GM18517 (cell line): ENCODE measurements at regions not wholly inside any gene's neighbourhood (a gene's known extent, or its start where the extent isn't known, plus 50 kb on each side); places are given as distances from the start of the nearest gene placed in this dataset.

Experiments
- ATAC-seq: cut with Tn5 transposase; IDR thresholded peaks from one replicate; pipeline ENCODE4 v1.9.1; 2021; ENCODE audit warnings: mild to moderate bottlenecking, moderate library complexity; ENCODE audit not compliant: unreplicated experiment

DNA sequence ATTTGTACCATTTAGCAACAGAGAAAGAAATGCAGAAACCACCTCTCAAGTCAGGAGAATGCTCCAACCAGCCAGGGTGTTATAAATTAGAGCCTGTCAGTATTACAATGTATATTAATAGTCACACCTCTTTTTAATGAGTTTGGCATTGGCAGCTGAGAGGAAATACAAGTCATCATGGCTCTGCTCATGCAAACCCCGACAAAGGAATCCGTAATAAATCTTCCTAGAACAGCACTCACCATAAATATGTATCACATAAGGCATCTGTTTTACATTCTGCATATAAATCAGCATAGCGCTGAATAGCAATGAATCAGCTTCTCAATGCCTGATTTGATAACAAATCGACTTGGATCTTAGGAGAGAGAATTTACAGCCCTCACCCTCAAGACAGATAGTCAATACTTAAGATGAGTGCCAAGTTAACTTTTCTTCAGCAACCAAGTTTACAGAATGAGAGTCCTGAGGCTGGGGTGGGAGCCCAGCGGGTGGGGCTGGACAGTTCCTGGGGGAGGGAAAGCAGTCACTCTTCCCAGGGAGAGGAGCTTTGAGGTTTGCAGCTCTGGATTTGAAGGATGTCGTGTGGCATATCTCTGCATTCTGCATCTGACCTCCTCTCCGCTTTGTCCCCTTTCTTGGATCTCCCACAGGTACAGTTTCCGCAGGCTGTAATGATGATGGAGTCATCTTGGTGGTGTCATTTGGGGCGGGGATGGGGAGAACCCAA lies 1034.4 kb upstream of the NR2F2 start:
- no peak for ATAC-seq

DNA sequence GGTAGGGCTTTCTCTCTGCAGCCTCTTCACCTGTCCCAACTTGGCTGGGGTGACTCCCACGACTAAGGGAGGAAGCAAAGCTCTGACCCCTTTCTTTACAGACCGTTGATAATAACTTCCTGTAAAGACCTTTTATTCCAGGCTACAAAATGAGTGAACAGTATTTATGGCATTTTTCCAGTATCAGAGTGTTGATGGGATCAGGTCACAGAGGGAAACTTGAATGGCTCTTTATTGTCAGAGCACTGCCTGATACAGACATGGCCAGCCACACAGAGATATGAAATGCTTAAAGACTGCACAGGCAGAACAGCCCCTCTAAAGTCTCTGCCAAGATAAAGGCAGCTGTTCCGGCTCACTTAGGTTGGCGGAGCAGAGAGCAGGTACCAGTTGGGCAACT lies 1033.9 kb upstream of the NR2F2 start:
- ATAC-seq: no peak

DNA sequence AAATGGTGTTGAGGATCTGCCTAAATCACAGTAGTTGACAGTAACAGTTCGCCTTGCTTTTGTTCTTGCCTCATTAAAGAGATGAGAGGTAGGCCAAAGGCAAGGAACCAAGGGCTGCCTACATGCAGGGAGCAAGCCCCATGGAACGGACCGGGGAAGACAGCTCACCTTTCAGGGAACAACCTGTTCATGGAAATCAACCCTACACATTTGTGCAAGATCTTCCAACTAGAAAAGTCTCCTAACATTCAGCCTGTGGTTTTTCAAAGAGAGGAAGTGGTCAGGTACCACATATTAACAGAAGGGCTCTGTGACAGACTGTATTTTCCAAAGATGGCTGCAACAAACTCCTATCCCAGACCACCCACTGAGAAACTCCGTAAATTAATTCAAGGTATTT lies 1031.8 kb upstream of the NR2F2 start:
- no peak for ATAC-seq

DNA sequence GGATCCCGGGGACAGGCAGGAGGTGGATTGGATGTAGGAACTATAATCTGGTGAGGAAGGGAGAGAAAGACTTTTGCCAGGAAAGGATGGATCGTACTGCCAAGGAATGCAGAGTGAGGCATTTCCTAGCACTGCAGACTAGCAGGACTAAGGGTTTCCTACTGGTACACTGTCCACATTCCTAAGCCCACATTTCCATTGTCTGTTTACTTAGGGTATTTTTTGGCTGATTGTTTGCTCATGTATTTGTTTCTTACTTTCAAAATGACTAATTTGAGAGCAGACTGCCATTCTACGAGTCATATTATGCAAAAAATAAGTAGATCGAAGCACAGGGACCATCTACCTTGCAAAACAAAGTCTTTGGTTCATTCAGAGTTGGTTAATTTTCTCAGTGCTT lies 1029.5 kb upstream of the NR2F2 start:
- ATAC-seq: no peak

DNA sequence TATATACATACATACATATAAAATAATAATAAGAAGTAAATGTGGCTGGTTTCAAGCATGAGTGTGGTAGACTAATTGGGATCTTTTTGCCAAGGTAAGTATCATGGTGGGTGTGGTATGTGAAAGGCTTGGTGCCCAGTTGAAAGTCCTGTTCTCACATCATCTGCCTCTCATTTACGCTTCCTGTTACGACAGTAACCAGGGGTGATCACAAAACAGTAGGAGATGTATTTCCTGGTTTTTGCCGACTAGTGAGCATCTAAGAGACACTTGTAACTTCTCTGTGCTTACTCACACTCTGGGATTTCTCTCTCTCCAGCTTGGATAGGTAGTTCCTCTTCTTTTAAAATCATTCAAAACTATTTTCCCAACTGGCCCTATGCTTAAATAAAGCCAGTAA lies 1028.3 kb upstream of the NR2F2 start:
- no peak for ATAC-seq

DNA sequence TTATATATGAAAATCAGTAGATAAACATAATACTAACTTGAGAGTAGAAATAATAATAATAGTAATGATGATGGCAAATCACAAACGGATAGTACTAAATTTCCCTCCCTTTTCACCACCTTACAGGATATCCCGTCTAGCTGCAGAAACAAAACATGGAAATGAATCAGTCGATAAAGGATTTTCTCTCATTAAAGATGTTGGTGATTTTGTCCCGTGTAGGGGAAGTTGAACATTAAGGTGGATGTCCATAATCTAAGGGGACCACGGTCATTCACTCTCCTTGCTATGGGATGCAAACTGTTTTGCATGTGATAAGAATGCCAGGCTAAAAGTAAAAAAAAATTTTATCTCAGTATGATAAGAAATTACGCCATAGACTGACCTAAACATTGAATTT lies 1027.7 kb upstream of the NR2F2 start:
- ATAC-seq: no peak

DNA sequence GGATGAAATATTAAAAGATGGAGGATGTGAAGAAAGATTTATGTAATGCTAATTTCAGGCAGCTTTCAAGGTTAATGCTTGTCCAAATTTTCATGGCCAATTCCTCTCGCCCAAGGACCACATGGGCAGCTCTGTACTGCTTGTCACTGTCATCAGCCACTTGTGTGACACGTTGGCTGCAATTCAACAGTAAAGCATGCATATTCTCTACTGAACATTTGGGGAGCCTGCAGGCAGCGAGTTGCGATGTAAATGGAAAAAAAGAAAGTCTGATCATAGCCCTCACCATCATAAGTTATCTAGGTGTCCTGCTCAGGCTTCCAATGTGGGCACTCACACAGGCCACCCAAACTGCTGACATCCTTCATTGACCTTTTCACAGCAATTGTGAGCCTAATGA lies 1026.8 kb upstream of the NR2F2 start:
- no peak for ATAC-seq

DNA sequence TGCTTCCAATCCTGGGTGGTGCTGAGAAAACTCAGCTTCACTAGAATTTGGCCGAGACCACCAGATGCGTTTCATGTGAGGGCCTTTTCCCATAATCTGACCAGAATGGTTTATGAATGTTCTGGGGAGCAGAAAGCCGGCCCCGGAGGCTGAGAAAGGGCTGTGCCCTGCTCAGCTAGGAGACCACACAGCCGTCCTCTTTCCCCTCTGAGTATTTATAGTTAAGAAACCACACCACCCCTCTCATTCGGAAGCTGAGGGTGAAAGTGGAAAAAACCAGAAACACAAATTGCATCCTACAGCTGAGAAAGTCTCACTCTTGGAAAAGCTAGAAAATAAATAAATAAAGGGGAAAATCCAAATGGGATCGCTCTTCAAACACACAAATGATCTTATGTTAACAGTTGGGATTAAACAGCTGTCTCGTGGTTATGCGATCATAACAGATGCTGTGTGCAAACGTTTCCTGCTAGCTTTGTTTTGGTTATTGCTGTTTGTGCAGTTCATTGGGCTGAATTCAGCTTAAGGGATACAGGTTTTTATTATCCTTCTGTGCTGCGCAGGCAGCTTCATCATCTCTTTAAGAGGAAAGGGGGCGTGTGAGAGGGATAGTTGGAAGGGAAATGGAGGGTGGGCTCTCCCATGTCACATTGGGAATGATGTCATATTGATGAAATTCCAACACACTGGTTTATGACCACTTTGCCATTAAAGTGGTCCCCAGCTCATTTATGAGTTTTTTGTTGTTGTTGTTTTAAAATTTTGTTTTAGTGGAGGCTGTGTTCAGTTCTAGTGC lies 1026.2 kb upstream of the NR2F2 start:
- ATAC-seq: no peak

DNA sequence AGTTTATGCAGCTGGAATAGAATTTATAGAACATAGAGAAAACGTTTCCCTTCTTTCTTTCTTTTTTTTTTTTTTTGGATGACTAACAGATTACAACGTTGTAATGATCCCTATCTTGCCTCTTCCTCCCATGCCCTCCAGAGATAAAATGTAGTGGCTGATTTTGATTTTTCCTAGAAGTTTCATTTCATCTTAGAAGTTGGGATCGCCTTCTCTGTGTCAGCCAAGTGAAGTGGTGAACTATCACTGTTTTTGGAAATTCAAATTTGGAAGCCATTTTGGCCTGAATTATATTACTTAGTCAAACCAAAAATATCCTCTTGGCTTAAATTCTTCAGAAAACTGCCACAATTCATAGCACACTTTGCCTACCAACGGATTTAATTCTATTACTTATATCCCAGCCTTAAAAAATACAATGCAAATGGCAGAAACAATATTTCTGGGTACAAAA lies 1025.5 kb upstream of the NR2F2 start:
- ATAC-seq: no peak

DNA sequence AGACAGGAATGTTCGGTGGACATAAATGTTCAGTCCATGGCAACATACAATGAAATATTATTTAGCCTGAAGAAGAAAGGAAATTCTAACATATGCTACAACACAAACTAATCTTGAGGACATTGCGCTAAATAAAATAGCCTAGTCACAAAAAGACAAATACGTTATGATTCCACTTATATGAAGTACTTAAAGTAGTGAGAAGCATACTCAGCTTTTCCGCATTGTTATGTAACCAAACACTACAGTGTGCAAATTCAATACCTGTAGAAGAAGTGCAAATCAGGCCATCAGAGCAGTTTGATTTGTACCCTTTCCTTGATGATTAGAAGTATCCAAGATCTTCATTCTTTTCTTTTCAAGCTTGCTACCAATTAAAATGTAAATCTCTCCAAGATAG lies 1023.4 kb upstream of the NR2F2 start:
- ATAC-seq: no peak

DNA sequence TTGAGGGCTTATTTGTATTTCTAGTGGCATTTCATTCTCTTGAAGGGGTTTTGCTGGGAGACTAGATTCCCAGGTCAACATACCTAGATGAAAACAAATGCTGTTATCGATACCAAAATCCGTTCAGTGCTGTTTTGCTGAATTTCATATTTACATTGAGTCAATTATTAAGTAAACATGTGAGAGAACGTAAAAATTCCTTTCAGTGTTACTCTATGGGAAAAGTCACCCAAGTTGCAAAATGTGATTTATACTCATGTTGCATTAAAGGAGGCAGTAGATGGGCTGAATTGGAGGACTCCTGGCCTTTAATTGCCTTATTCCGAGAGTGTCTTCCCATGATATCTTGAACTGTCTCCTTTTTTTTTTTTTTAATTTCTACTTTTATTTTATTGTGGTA lies 1011.3 kb upstream of the NR2F2 start:
- ATAC-seq: no peak

DNA sequence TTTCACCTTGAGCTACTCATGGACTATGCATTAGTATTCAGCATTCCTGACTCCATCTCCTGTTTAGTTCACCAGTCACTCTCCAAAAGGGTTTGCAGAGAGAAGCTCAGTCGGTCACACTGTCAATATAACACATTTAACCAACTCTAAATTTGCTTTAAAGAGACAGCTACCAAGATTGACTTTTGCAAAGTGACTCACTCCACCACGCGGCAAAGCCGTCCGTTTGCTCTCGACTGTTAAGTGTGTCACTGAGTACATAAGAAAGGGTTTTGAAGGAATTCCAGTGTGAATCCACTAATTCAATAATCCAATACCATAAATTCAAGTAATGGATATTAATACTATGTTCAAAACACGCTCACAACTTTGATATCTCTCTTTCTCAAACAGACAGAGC lies 1006.7 kb upstream of the NR2F2 start:
- no peak for ATAC-seq

DNA sequence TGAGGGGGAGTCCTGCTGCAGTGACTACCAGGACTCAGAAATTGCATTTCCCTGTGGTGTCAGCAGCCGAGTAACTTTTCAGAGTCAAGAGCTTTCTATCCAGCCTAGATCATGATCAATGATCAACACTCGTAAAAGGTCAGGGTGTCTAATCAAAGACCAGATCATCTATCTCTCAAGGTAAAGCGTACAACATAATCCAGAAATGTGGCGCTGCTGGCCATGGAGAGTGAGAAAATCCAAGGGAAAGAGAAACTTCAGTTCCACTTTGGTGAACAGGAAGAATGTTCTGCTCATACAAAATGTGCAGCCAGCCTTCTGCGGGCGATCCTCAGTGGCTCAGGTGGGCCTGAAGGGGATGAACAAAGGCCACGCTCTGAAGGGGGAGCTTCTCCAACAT lies 1005.8 kb upstream of the NR2F2 start:
- no peak for ATAC-seq

DNA sequence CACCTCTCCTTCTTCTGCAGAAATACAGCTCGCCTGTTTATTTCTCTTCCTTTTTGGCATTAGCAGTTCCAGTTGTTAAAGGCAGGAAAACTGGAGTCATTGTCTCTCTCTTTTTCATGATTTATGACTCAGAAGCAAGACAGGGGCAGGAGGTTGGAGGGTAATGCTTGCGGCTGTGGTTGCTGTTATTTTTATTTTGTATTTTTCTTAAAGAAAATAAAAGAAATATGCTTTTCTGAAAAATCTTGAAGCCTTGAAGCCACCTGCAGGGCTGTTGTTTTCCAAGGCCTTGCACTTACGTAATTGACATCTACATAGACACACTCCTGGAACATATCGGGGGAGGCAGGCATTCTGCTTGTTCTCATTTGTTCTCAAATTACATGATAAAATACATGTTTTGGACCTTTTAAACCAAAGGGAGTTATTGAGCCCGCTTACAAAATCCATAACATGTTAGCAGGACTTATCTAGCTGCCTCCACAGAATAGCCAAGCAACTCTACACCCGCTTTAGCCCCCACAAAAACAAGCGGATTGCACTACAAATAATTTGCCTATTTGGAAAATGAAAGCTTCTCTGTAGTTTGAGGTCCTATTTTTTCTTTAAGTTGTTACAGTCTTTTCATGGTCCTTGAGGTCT lies 1004.6 kb upstream of the NR2F2 start:
- no peak for ATAC-seq

DNA sequence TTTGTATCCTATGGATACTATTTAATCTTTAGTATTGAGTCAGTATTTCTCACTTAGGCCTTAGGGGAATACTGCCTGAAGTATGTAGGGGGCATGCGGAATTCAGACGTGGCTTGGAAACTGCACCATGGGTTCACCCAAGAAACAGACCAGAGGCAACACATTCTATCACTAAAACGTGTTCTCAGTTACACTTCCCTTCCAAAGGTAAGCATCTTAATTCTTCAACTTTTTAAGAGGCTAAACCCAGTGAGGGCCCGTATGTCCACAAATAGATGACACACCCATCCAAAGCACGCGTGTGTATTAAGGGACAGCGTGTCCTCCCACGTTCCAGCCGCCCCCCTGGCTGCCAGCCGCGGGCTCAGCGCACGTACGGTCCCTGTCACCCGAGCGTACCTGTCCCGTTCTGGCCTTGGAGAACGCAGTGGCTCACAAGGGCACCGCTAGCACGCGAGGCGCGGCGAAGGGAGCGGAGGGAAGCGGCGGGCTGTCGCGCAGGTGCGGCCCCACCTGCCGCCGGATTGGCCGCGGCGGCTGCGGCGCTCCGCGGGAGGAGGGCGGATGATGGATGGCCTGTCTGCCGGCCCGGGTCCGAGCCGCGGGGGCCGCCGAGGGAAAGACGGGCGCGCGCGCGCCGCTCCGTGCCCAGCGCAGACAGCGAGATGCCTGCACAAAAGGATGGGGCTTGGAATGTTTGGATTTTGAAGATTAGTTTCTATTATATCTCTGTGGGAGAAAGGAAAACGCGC lies 1003.9 kb upstream of the NR2F2 start:
- ATAC-seq: no peak

DNA sequence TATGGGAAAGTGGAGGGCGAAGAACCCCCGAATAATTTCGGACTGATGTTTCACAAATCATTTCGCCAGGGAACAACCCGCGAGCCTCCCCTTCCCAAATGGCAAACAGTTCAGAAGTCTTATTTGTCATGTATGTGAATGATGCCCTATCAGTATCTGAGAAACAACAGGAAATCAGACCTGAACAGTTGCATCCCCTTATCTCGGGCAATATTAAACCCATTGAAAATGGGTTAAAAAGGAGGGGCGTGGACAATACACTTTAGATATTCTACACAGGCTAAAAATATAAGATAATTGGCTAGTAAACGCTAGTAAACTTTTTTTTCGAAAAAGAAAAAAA lies 1003.3 kb upstream of the NR2F2 start:
- no peak for ATAC-seq

DNA sequence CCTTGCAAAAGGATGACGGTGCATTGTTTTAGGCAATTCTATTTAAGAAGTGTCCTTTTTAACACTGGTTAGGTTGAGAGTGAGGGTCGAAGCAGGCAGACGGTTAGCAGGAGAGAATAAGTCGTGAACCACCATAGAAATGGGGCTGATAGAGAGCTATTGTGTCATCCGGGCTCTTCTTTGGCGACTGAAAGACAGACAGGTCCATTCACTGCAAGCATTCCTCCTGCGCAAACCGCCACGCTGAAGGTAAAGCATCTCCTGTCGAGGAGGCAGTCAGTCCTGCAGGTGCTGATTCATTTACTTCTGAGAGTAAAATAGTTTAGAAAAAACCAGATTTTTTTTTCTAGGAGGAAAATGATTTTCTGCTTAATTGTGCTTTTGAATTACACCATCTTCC lies 1002.8 kb upstream of the NR2F2 start:
- no peak for ATAC-seq

DNA sequence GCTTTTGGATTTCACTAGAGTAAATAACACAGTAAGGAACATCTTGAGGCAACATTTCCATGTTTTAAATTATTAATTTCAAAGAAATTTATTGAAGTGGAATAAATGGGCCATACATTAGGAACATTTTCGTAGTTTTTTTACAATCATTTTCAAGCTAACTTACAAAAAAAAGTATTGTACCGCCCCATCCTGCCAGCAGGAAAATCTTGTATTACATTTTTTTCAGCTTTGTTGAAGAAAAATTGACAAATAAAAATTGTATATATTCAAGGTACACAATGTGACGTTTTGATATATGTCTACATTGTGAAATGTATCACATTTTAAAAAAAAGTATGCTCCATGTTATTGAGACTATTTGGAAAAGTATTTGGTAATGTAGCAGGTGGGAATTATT lies 1001.9 kb upstream of the NR2F2 start:
- no peak for ATAC-seq

DNA sequence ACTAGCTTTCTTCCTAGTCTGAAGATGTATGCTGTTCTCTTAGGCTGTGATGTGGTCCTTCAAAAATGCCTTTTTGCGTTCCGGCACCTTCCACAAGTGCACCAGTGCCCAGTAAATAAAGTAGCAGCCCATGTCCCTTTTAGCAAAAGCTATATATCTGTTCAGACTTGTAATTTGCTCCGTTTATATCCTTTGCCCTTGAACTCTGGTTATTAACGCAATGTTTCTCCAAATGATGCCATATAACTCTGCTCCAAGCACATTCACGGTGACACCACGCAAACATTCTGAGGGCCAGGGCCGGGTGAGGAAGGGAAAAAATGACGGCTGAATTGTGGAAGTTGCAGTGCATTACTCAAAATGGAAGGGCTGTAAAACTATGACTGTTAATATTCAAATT lies 1001.1 kb upstream of the NR2F2 start:
- ATAC-seq: no peak

DNA sequence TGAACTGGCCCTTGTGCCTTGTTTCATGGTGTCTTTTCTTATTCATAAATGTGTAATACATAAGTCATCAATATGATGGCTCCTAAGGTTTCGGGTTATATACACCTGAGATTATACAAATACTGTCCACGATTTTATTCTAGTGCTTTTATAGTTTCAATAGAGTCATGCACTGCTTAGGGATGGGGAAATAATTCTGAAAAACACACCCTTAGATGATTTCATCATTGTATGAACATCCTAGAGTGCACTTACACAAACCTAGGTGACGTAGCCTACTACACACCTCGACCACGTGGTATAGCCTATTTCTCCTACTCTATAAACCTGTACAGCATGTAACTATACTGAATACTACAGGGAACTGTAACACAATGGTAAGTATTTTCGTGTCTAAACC lies 988.8 kb upstream of the NR2F2 start:
- ATAC-seq: no peak

DNA sequence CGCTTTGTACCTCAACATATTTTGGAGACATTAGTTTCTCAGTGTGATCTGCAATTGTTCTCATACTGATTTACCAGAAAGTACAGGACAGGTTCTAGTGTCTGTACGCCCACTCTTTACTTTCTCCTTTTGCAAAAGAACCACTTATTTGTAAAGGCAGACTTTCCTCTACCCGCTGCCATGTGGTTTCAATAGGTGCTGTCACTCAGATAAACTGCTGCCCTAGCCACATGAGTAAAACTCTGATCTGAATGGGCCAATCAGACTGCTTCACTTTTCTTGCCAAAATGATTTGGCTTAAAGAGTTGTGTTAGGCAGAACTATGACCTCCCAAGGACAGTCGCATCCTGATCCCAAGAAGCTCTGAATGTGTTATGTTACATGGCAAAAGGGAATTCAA lies 984.6 kb upstream of the NR2F2 start:
- no peak for ATAC-seq
